Esophagus squamous epithelium (tissue), 5 donors: ENCODE measurements at regions not wholly inside any gene's neighbourhood (a gene's known extent, or its start where the extent isn't known, plus 50 kb on each side); places are given as distances from the start of the nearest gene placed in this dataset.

Source experiments
- DNase-seq: peaks from one replicate; lab custom pipeline; 2025; lab: John Stamatoyannopoulos, UW
- H3K27ac ChIP-seq, 4 donors: fragments of 200-600 bp; sonication (generic); one replicate each; pipeline ENCODE4 v1.5.1; 2016 to 2019; ENCODE audit warnings: mild to moderate bottlenecking in 1 of 4
- H3K27me3 ChIP-seq, 4 donors: fragments of 200-600 bp; sonication (generic); 1 replicate in 3 of 4; 2 replicates in 1 of 4; pipeline versions ENCODE4 v1.5.1 to v1.6.0; 2017 to 2021; ENCODE audit warnings: antibody characterized with exemption in 1 of 4
- H3K36me3 ChIP-seq, 3 donors: fragments of 200-600 bp; sonication (generic); one replicate each; pipeline ENCODE4 v1.5.1; 2016 to 2019
- H3K4me1 ChIP-seq, 3 donors: fragments of 200-600 bp; sonication (generic); one replicate each; pipeline ENCODE4 v1.5.1; 2017 to 2019
- H3K4me3 ChIP-seq, 4 donors: fragments of 200-600 bp; sonication (generic); 1 replicate in 3 of 4; 2 replicates in 1 of 4; pipeline ENCODE4 v1.5.1; 2016 to 2019; ENCODE audit warnings: mild to moderate bottlenecking in 2 of 4, moderate library complexity in 1 of 4
- H3K9me3 ChIP-seq, 3 donors: fragments of 200-600 bp; sonication (generic); one replicate each; pipeline ENCODE4 v1.5.1; 2016 to 2019
- POLR2A ChIP-seq, 4 donors: fragments of 450-650 bp; IDR thresholded peaks; one replicate each; pipeline ENCODE4 v1.6.1; 2017; ENCODE audit warnings: antibody characterized with exemption in 4 of 4, mild to moderate bottlenecking in 4 of 4, moderate library complexity in 3 of 4
- WGBS, 2 donors: methylation state at CpG; one replicate each; pipeline ENCODE4 v1.1.5; 2018; 5-methylcytosine and 5-hydroxymethylcytosine counted together
- intact Hi-C: fragments of 100-400 bp; cut with DNase I; formaldehyde crosslinking; loops from one replicate; pipeline ENCODE4 v1.15.0; 2022
- TF ChIP-seq, protein P1 (sequence below), 6 experiments: fragments of 450-650 bp in 4 of 6; fragments of 200-600 bp in 2 of 6; sonication (generic) in 2 of 6; IDR thresholded peaks; one replicate each; pipeline ENCODE4 v1.5.1; 2016 to 2019; ENCODE audit warnings: antibody characterized with exemption in 6 of 6, mild to moderate bottlenecking in 4 of 6, moderate library complexity in 4 of 6
- donor health status: DM: yes; HTN: yes; CAD: no.

DNA sequence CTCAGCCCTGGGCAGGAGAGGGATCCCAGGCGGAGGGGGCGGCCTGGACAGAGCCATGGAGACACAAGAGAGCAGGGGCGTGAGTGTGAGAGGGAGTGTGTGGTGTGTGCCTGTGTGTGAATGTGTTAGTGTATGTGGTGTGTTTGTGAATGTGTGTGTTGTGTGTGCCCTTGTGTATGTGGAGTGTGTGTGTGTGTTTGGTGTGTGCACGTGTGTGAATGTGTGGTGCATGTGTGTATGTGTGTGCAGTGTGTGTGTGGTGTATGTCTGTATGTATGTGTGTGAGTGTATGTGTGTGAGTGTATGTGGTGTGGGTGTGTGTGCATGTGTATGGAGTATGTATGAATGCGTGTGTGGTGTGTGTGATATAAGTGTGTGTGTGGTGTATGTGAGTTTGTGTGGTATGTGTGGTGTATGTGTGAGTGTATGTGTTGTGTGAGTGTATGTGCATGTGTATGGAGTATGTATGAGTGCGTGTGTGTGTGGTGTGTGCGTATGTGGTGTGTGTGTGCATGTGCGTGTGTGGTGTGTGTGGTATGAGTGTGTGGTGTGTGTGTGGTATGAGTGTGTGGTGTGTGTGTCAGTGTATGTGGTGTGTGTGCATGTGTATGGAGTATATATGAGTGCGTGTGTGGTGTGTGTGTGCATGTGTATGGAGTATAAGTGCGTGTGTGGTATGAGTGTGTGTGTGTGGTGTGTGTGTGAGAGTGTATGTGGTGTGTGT is 175.2 kb upstream of the AFDN start:
- Histone ChIP-seq H3K4me1 (no peaks in the 10 kb centered on the region), H3K36me3 (no peaks in the 10 kb centered on the region), H3K9me3 (no peaks in the 10 kb centered on the region), H3K27ac (no peak overlapping the region), H3K4me3 (no peak overlapping the region), H3K27me3 (peaks cover 0 to 8% (median 0%) of the 10 kb centered on the region in 4 donors)
- TF ChIP-seq, protein P1, sequence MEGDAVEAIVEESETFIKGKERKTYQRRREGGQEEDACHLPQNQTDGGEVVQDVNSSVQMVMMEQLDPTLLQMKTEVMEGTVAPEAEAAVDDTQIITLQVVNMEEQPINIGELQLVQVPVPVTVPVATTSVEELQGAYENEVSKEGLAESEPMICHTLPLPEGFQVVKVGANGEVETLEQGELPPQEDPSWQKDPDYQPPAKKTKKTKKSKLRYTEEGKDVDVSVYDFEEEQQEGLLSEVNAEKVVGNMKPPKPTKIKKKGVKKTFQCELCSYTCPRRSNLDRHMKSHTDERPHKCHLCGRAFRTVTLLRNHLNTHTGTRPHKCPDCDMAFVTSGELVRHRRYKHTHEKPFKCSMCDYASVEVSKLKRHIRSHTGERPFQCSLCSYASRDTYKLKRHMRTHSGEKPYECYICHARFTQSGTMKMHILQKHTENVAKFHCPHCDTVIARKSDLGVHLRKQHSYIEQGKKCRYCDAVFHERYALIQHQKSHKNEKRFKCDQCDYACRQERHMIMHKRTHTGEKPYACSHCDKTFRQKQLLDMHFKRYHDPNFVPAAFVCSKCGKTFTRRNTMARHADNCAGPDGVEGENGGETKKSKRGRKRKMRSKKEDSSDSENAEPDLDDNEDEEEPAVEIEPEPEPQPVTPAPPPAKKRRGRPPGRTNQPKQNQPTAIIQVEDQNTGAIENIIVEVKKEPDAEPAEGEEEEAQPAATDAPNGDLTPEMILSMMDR (IDR thresholded peaks at IDR 0.05): no peak
- DNase-seq: no peak
- WGBS, 2 donors: 70 to 75% methylated on average over 10 of the region's 10 CpGs
- intact Hi-C loops: no loop called here

GRCh38 chr6:167652042-167652700 is 174.5 kb upstream of the AFDN start:
- Histone ChIP-seq H3K4me3 (no peak overlapping the region), H3K4me1 (no peaks in the 10 kb centered on the region), H3K27ac (no peak overlapping the region), H3K9me3 (no peaks in the 10 kb centered on the region), H3K27me3 (peaks cover 0 to 8% (median 0%) of the 10 kb centered on the region in 4 donors), H3K36me3 (no peaks in the 10 kb centered on the region)
- TF ChIP-seq, protein P1 (IDR thresholded peaks at IDR 0.05): no peak
- TF ChIP-seq POLR2A (IDR thresholded peaks at IDR 0.05): no peak
- intact Hi-C loops: no loop called here
- no peak for DNase-seq
- WGBS, 2 donors: 69 to 79% methylated on average over 14 to 16 of the region's 23 CpGs

DNA sequence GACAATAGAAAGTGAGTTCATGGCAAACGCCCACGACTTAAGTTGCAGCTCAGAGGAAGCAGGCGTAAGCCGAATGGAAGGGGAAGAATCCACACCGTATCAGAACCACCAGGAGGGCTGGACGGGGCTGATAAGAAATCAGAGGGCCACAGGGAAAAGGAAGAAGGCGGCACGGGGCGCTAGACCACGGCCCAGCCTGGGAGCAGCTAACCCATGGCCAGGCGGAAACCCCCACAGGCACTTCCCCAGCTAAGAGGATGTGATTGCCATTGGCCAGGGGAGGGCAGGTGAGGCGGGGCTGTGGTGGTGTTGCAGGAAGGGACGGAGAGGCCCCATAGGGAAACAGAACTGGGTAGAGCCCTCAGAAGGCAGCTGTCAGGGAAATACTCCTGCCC is 174.0 kb upstream of the AFDN start:
- Histone ChIP-seq H3K27ac (no peak overlapping the region), H3K4me1 (no peaks in the 10 kb centered on the region), H3K27me3 (peaks cover 0 to 8% (median 0%) of the 10 kb centered on the region in 4 donors), H3K4me3 (no peak overlapping the region), H3K36me3 (no peaks in the 10 kb centered on the region), H3K9me3 (no peaks in the 10 kb centered on the region)
- 42 to 54% methylated on average over 9 to 13 of the region's 13 CpGs for WGBS, 2 donors
- no peak for DNase-seq
- intact Hi-C loops: no loop called here
- TF ChIP-seq POLR2A (IDR thresholded peaks at IDR 0.05): no peak
- TF ChIP-seq, protein P1 (IDR thresholded peaks at IDR 0.05): no peak

DNA sequence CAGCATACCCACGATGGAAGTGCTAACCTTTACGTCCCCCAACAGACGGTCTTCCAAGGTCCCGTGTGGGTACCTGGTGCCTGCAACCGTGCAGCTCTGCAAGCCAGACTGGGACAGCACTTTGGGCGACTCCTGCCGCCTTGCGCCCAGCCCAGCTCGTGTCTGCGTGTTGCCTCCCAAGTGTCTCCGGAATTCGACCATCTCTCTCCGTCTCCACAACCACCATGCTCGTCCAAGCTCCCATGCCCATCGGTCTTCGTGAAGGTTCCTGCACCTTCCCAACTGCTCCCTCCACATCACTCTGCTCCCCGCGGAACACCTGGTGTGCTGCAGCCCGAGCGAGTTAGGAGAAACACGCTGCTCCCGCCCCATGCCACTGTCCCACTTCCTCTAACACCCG is 173.2 kb upstream of the AFDN start:
- no peak overlapping the region for H3K4me3 ChIP-seq
- TF ChIP-seq, protein P1 (IDR thresholded peaks at IDR 0.05): no peak
- TF ChIP-seq POLR2A (IDR thresholded peaks at IDR 0.05): no peak
- no peak for DNase-seq
- WGBS, 2 donors: 90 to 95% methylated on average over 17 to 23 of the region's 23 CpGs
- intact Hi-C loops: no loop called here
- no peaks in the 10 kb centered on the region for H3K4me1 ChIP-seq
- no peaks in the 10 kb centered on the region for H3K36me3 ChIP-seq
- H3K27ac ChIP-seq: no peak overlapping the region
- H3K9me3 ChIP-seq: no peaks in the 10 kb centered on the region
- peaks cover 0 to 8% (median 0%) of the 10 kb centered on the region in 4 donors for H3K27me3 ChIP-seq

DNA sequence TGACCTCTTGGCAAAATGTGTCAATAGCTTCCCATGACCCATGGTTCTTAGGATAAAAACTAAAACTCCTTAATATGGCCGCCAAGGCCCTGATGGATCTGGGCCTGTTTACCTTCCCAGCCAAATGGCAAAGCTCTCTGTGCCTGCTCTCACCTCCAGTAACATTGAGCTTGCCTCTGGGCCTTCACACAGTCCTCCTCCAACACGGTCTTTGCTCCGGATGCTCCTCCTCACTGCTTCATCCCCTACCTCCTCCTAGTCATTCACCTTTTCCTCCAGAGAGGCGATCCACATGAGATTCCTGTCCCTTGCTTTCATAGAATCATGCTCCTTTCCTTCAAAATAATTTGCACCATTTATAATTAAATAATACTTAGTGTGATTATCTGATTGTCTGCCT is 172.3 kb upstream of the AFDN start:
- Histone ChIP-seq H3K4me3 (no peak overlapping the region), H3K4me1 (no peaks in the 10 kb centered on the region), H3K36me3 (no peaks in the 10 kb centered on the region), H3K27me3 (peaks cover 0 to 8% (median 0%) of the 10 kb centered on the region in 4 donors), H3K27ac (no peak overlapping the region), H3K9me3 (no peaks in the 10 kb centered on the region)
- WGBS, 2 donors: 88 to 92% methylated on average over 4 of the region's 4 CpGs
- DNase-seq: no peak
- TF ChIP-seq POLR2A (IDR thresholded peaks at IDR 0.05): no peak
- TF ChIP-seq, protein P1 (IDR thresholded peaks at IDR 0.05): no peak
- intact Hi-C loops: no loop called here
